ENCODE measurements at regions not wholly inside any gene's neighbourhood (a gene's known extent, or its start where the extent isn't known, plus 50 kb on each side); places are given as distances from the start of the nearest gene placed in this dataset.
"Not testable (repeated sequence)": the region's sequence is repeated elsewhere in the genome, so short reads cannot be mapped to it uniquely, and the experiment has no call there.

GRCh38 chr7:159306012-159306411 lies 161.3 kb upstream of the VIPR2 start:
- DNase-seq (ENCODE audit: low spot score in 2 of 2) (no peak), ATAC-seq (replicated peaks; ENCODE audit: extremely low read depth, poor library complexity, severe bottlenecking) (no peak)
- no peak overlapping the region for H3K27ac Mint-ChIP-seq (ENCODE audit: low read depth)
- H3K4me1 Mint-ChIP-seq, result no peaks in the 10 kb centered on the region
- H3K27me3 Mint-ChIP-seq, result no peaks in the 10 kb centered on the region
- H3K9me3 Mint-ChIP-seq, result no peaks in the 10 kb centered on the region
- no peaks in the 10 kb centered on the region for H3K36me3 Mint-ChIP-seq (ENCODE audit: insufficient read depth)
- H3K4me3 Mint-ChIP-seq, result no peak overlapping the region

- not testable (repeated sequence) for DNase-seq (ENCODE audit: low spot score in 2 of 2); ATAC-seq (replicated peaks; ENCODE audit: extremely low read depth, poor library complexity, severe bottlenecking); H3K4me1 Mint-ChIP-seq; H3K9me3 Mint-ChIP-seq; H3K36me3 Mint-ChIP-seq (ENCODE audit: insufficient read depth); H3K27ac Mint-ChIP-seq (ENCODE audit: low read depth); H3K4me3 Mint-ChIP-seq; H3K27me3 Mint-ChIP-seq
Measured at GRCh38 chr7:159305185-159305584, 160.5 kb upstream of the VIPR2 start.

GRCh38 chr7:159303510-159303909 lies 158.8 kb upstream of the VIPR2 start:
- H3K36me3 Mint-ChIP-seq (ENCODE audit: insufficient read depth); DNase-seq (ENCODE audit: low spot score in 2 of 2): not testable (repeated sequence)

GRCh38 chr7:159296093-159296681 lies 151.5 kb upstream of the VIPR2 start:
- no peaks in the 10 kb centered on the region for H3K36me3 Mint-ChIP-seq (ENCODE audit: insufficient read depth)
- H3K9me3 Mint-ChIP-seq, result no peaks in the 10 kb centered on the region
- H3K4me3 Mint-ChIP-seq, result no peak overlapping the region
- DNase-seq (ENCODE audit: low spot score in 2 of 2) (no peak), ATAC-seq (replicated peaks; ENCODE audit: extremely low read depth, poor library complexity, severe bottlenecking) (no peak)
- peaks cover 10% of the 10 kb centered on the region for H3K4me1 Mint-ChIP-seq
- H3K27ac Mint-ChIP-seq (ENCODE audit: low read depth), result no peak overlapping the region
- peaks cover 16% of the 10 kb centered on the region for H3K27me3 Mint-ChIP-seq

More at GRCh38 chr7:159303510-159303909, 158.8 kb upstream of the VIPR2 start:
- not testable (repeated sequence) for H3K27me3 Mint-ChIP-seq; H3K9me3 Mint-ChIP-seq; ATAC-seq (replicated peaks; ENCODE audit: extremely low read depth, poor library complexity, severe bottlenecking); H3K27ac Mint-ChIP-seq (ENCODE audit: low read depth); H3K4me3 Mint-ChIP-seq; H3K4me1 Mint-ChIP-seq

GRCh38 chr7:159286487-159286886 lies 141.8 kb upstream of the VIPR2 start:
- peaks cover 22% of the 10 kb centered on the region for H3K9me3 Mint-ChIP-seq
- H3K36me3 Mint-ChIP-seq (ENCODE audit: insufficient read depth); H3K4me3 Mint-ChIP-seq; ATAC-seq (replicated peaks; ENCODE audit: extremely low read depth, poor library complexity, severe bottlenecking); H3K4me1 Mint-ChIP-seq; DNase-seq (ENCODE audit: low spot score in 2 of 2); H3K27ac Mint-ChIP-seq (ENCODE audit: low read depth): not testable (repeated sequence)
- H3K27me3 Mint-ChIP-seq, result peaks cover 39% of the 10 kb centered on the region

GRCh38 chr7:159281573-159281972 lies 136.9 kb upstream of the VIPR2 start:
- H3K27ac Mint-ChIP-seq (ENCODE audit: low read depth), result no peak overlapping the region
- H3K9me3 Mint-ChIP-seq, result peaks cover 11% of the 10 kb centered on the region
- no peaks in the 10 kb centered on the region for H3K36me3 Mint-ChIP-seq (ENCODE audit: insufficient read depth)

GRCh38 chr7:159280008-159280407 lies 135.3 kb upstream of the VIPR2 start:
- Mint-ChIP-seq H3K4me1 (peaks cover 5% of the 10 kb centered on the region), H3K36me3 (ENCODE audit: insufficient read depth) (no peaks in the 10 kb centered on the region), H3K27ac (ENCODE audit: low read depth) (no peak overlapping the region), H3K27me3 (peaks cover 49% of the 10 kb centered on the region), H3K4me3 (no peak overlapping the region), H3K9me3 (peaks cover 10% of the 10 kb centered on the region)
- no peak for DNase-seq (ENCODE audit: low spot score in 2 of 2)
- ATAC-seq (replicated peaks; ENCODE audit: extremely low read depth, poor library complexity, severe bottlenecking), result no peak

More at GRCh38 chr7:159281573-159281972, 136.9 kb upstream of the VIPR2 start:
- DNase-seq (ENCODE audit: low spot score in 2 of 2) (no peak), ATAC-seq (replicated peaks; ENCODE audit: extremely low read depth, poor library complexity, severe bottlenecking) (no peak)
- H3K27me3 Mint-ChIP-seq, result peaks cover 52% of the 10 kb centered on the region
- peaks cover 5% of the 10 kb centered on the region for H3K4me1 Mint-ChIP-seq
- no peak overlapping the region for H3K4me3 Mint-ChIP-seq

GRCh38 chr7:159272739-159273138 lies 128.1 kb upstream of the VIPR2 start:
- H3K27me3 Mint-ChIP-seq, result peaks cover 24% of the 10 kb centered on the region
- no peak for DNase-seq (ENCODE audit: low spot score in 2 of 2)
- peaks cover 28% of the 10 kb centered on the region for H3K9me3 Mint-ChIP-seq
- no peak for ATAC-seq (replicated peaks; ENCODE audit: extremely low read depth, poor library complexity, severe bottlenecking)
- H3K4me1 Mint-ChIP-seq, result no peaks in the 10 kb centered on the region
- H3K27ac Mint-ChIP-seq (ENCODE audit: low read depth), result no peak overlapping the region
- H3K4me3 Mint-ChIP-seq, result no peak overlapping the region
- H3K36me3 Mint-ChIP-seq (ENCODE audit: insufficient read depth), result no peaks in the 10 kb centered on the region

- no peak overlapping the region for H3K4me3 Mint-ChIP-seq
- no peaks in the 10 kb centered on the region for H3K36me3 Mint-ChIP-seq (ENCODE audit: insufficient read depth)
- peaks cover 15% of the 10 kb centered on the region for H3K27me3 Mint-ChIP-seq
- peaks cover 30% of the 10 kb centered on the region for H3K9me3 Mint-ChIP-seq
- H3K27ac Mint-ChIP-seq (ENCODE audit: low read depth), result no peak overlapping the region
- ATAC-seq (replicated peaks; ENCODE audit: extremely low read depth, poor library complexity, severe bottlenecking) (no peak), DNase-seq (ENCODE audit: low spot score in 2 of 2) (no peak)
- no peaks in the 10 kb centered on the region for H3K4me1 Mint-ChIP-seq
Measured at GRCh38 chr7:159271781-159272180, 127.1 kb upstream of the VIPR2 start.

- no peak overlapping the region for H3K4me3 Mint-ChIP-seq
- peaks cover 20% of the 10 kb centered on the region for H3K9me3 Mint-ChIP-seq
- no peak overlapping the region for H3K27ac Mint-ChIP-seq (ENCODE audit: low read depth)
- DNase-seq (ENCODE audit: low spot score in 2 of 2) (no peak), ATAC-seq (replicated peaks; ENCODE audit: extremely low read depth, poor library complexity, severe bottlenecking) (no peak)
- no peaks in the 10 kb centered on the region for H3K4me1 Mint-ChIP-seq
- H3K36me3 Mint-ChIP-seq (ENCODE audit: insufficient read depth), result no peaks in the 10 kb centered on the region
- H3K27me3 Mint-ChIP-seq, result no peaks in the 10 kb centered on the region
Measured at GRCh38 chr7:159269745-159270144, 125.1 kb upstream of the VIPR2 start.

- no peak for ATAC-seq (replicated peaks; ENCODE audit: extremely low read depth, poor library complexity, severe bottlenecking)
- H3K27ac Mint-ChIP-seq (ENCODE audit: low read depth), result peak overlapping the region; percentile 7
- DNase-seq (ENCODE audit: low spot score in 2 of 2), result no peak
- no peaks in the 10 kb centered on the region for H3K4me1 Mint-ChIP-seq
- no peak overlapping the region for H3K4me3 Mint-ChIP-seq
- peaks cover 21% of the 10 kb centered on the region for H3K9me3 Mint-ChIP-seq
- H3K36me3 Mint-ChIP-seq (ENCODE audit: insufficient read depth), result no peaks in the 10 kb centered on the region
- H3K27me3 Mint-ChIP-seq, result peaks cover 19% of the 10 kb centered on the region
Measured at GRCh38 chr7:159263430-159263829, 118.8 kb upstream of the VIPR2 start.

GRCh38 chr7:159253657-159254056 lies 109.0 kb upstream of the VIPR2 start:
- peaks cover 23% of the 10 kb centered on the region for H3K4me1 Mint-ChIP-seq
- DNase-seq (ENCODE audit: low spot score in 2 of 2) (no peak), ATAC-seq (replicated peaks; ENCODE audit: extremely low read depth, poor library complexity, severe bottlenecking) (peak; percentile 76)
- no peaks in the 10 kb centered on the region for H3K36me3 Mint-ChIP-seq (ENCODE audit: insufficient read depth)
- H3K9me3 Mint-ChIP-seq, result no peaks in the 10 kb centered on the region
- H3K27ac Mint-ChIP-seq (ENCODE audit: low read depth), result peak overlapping the region; percentile 5
- no peaks in the 10 kb centered on the region for H3K27me3 Mint-ChIP-seq
- no peak overlapping the region for H3K4me3 Mint-ChIP-seq

GRCh38 chr7:159250471-159250870 lies 105.8 kb upstream of the VIPR2 start:
- no peaks in the 10 kb centered on the region for H3K27me3 Mint-ChIP-seq
- H3K27ac Mint-ChIP-seq (ENCODE audit: low read depth), result no peak overlapping the region
- peaks cover 47% of the 10 kb centered on the region for H3K4me1 Mint-ChIP-seq
- DNase-seq (ENCODE audit: low spot score in 2 of 2) (no peak), ATAC-seq (replicated peaks; ENCODE audit: extremely low read depth, poor library complexity, severe bottlenecking) (no peak)
- H3K4me3 Mint-ChIP-seq, result no peak overlapping the region
- H3K36me3 Mint-ChIP-seq (ENCODE audit: insufficient read depth), result peaks cover 5% of the 10 kb centered on the region
- no peaks in the 10 kb centered on the region for H3K9me3 Mint-ChIP-seq

Measured in central memory CD8-positive, alpha-beta T cell (primary cell).